ENCODE measurements at regions not wholly inside any gene's neighbourhood (a gene's known extent, or its start where the extent isn't known, plus 50 kb on each side); places are given as distances from the start of the nearest gene placed in this dataset.

DNA sequence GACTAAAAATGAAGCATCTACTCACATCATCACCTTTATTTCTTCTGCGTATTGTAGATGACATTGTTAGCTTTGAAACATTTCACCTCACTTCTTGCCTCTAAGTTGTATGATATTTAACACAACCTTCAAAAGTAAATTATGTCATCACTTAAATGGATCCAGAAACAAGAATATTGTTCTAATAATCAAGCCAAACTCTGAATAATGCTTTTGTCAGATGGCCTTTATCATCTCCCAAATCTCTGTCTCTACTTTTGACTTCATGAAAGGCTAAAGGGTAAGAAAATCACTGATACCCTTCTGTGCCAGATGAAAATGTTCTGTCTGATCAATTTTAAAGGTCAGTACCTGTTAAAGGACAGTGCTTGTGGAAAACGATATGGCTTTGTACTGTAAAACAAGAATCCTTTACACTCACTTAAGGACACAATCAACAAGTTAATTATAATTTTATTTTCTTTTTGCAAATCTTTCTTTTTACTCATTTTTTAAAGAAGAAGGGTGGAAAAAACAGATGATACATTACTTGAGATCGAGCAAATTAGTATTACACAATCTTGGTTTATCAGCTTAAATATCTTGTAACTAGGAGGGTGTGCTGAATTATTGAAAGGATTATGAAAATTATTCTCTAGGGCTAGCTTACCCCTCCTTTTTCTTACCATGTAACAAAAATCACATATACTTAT lies 309.4 kb upstream of the IGFBP3 start:
- TF ChIP-seq EZH2 (IDR thresholded peaks at IDR 0.05; ENCODE audit: insufficient read depth, low read length) = no peak
- TF ChIP-seq, protein P1, sequence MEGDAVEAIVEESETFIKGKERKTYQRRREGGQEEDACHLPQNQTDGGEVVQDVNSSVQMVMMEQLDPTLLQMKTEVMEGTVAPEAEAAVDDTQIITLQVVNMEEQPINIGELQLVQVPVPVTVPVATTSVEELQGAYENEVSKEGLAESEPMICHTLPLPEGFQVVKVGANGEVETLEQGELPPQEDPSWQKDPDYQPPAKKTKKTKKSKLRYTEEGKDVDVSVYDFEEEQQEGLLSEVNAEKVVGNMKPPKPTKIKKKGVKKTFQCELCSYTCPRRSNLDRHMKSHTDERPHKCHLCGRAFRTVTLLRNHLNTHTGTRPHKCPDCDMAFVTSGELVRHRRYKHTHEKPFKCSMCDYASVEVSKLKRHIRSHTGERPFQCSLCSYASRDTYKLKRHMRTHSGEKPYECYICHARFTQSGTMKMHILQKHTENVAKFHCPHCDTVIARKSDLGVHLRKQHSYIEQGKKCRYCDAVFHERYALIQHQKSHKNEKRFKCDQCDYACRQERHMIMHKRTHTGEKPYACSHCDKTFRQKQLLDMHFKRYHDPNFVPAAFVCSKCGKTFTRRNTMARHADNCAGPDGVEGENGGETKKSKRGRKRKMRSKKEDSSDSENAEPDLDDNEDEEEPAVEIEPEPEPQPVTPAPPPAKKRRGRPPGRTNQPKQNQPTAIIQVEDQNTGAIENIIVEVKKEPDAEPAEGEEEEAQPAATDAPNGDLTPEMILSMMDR (IDR thresholded peaks at IDR 0.05; ENCODE audit: insufficient read depth, low read depth, low read length) = no peak
